ENCODE measurements at regions not wholly inside any gene's neighbourhood (a gene's known extent, or its start where the extent isn't known, plus 50 kb on each side); places are given as distances from the start of the nearest gene placed in this dataset.

DNA sequence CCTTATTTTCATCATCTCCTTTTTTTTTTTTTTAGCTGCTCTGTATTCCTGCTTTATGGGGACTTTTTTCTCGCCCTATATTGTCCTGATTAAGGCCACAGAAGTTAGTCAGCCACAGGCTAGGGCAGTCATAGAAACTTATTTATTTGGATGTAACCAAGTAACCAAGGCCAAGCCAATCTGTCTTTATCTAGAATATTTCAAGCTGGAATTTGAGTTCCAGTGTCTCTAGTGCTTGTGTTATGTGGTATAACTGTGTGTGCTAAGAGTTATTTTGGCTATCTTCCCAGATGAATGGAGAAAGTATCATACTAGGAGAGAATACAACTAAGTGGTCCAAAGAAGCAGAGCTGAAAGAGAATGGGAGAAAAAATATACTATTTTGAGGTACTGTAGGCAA, 751.5 kb downstream of the CBLN4 start:
- DNase-seq = peak; percentile 23

DNA sequence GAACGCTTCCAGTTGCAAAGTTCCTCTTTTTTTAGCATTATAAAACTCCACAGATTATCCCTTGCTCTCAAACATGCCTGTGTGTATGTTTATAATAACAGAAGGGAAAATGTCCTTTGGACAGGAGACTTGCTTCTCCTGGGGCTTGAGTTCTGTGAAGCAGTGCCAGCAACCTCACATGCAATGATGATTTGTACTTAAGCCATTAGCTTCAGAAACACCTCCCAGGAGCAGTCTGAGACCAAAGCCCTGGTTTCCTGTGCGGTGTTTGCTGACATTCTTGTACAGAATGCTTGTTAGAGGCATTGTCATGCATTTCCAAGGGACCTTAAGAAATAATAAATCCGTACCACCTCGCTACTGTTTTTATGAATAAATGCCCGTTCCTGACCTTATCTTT, 752.8 kb downstream of the CBLN4 start:
- DNase-seq = peak; percentile 50

DNA sequence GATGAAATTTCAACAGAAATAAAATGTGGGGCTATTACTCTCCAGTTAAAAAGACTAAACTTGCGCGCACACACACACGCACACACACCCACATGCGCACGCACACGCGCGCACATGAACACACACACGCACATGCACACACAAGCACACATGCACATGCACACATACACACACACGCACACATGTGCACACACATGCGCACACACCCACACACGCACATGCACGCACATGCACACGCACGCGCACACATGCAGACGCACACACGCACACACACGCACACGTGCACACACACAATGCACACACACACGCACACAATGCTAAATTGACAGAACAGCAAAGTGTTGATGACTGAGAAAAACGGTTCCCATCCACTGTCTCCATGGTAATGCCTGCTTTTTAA, 754.1 kb downstream of the CBLN4 start:
- no peak for DNase-seq

DNA sequence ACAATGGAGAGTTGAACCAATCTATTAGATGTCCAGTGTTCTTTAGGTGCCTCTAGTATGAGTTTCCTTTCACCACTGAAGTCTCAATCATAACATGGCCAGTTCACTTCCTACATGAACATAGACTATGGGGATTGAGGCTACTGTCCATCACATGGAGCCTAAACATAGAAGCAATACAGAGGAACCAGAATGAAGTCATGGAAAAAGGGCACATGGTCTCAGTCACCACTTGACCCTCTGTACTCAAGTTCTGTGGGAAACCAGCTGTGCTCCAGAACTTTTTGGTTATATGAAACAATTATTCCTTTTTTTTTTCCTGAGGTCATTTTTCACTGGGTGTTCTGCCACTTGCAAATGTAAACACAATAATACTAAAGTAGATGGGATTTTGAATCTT, 762.5 kb downstream of the CBLN4 start:
- peak; percentile 3 for DNase-seq

DNA sequence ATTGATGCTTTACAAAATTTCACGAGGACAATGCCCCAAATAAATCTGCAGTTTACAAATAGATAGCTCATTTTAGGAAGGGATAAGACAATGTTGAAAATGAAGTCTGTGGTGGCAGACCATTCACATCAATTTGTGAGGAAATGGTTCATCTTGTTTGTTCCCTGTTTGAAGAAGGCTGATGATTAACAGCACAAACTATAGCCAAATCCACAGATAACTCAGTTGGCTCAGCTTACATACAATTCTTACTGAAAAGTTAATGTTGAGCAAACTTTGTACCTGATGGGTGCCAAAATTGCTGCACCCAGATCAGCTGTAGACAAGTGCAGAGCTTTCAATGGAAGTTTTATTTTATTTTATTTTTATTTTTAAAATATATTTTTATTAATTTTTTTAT, 763.9 kb downstream of the DOK5 start:
- no peak for DNase-seq

DNA sequence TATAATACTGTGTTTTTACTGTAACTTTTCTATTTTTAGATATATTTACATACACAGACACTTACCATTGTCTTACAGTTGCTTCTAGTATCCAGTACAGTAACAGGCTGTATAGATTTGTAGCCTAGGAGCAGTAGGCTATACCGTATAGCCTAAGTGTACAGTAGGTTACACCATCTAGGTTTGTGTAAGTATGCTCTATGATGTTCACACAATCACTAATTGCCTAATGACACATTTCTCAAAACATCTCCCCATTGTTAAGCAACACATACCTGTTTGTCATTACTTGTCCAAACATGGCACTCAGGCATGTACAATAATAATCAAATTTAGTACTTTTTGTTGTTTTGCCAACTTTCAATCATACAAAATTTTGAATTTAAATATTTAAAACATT, 757.3 kb downstream of the DOK5 start:
- no peak for DNase-seq

DNA sequence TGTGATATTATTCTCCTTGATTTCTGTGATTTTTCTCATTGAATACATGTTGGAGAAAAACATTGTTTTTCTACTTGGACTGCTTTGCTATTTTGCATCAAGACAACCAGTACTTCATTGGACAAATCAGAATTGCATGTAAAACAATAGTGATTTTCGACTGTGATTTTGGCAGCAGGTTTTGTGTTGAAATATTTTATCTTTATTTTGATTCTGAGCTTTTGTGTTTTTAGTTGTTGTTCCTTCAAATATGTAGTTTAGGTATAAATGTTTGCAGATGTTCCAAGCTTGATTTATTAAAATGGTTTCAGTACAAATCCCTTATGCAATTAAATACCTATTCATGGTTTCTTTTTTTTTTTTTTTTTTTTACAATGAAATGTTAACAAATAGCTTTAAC, 754.1 kb downstream of the DOK5 start:
- no peak for DNase-seq

DNA sequence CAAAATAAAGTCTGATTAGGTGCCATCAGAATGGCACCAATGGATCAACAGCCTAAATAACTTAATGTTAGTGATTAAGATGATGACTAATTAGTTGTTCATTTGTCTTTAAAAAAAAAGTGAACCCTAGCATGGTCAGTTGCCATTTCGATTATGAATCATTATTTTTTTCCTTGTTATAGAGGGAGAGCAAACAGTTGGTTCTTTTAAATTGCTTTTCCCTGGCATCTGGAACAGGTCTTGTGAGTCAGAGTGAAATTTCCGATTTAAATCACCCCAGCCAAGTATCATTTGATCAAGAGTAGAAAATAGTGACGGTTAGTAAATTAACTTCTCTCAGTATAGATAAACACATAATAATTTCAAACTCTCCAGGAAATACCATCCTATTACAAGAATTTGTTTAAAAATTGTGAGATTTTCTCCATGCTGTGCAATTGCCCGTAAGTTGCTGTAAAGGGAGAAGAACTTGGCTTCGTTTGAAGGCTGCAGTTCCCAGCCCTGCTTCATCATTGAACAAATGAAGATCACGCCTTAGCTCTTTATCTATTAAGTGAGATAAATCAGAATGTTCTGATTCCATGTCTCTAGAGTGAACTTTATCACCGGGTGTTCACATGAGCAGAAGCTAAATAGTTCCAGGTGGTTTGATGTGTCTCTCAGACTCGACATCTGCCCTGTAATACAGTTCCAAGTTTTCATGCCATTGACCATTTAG, 741.3 kb downstream of the DOK5 start:
- DNase-seq = no peak

DNA sequence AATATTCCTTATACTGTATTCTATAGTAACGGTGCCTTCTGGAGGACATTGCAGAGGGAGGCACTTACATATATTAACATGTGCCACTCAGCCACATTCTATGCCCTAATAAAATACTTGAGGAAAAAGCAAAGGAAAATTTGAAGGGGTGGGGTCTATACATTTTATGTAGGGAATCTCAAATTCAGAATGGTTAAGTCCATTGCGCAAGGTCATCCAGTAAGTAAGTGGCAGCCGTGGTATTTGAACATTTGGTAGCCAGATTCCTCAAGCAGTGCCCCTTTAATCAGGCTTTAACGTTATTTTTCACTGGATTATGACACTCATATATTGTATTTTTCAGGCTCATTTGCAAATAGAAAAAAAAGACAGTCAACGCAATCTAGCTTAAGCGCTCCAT, 738.3 kb downstream of the DOK5 start:
- no peak for DNase-seq

DNA sequence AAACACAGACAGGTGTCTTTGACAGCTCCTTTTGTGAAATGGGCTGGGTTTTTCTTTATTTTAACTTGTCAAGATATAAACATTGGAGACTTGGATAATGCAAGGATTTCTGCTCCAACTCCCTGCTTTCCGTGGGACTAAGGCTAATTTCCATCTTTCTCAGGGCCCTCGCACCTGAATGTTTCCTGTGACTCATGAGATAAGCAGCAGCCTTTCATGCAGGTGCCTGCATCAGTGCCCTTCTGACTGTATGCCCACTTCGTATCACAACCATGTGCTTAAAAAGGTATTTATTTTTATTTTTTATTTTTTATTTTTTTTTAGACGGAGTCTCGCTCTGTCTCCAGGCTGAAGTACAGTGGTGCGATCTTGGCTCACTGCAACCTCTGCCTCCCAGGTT, 736.1 kb downstream of the DOK5 start:
- DNase-seq = no peak

DNA sequence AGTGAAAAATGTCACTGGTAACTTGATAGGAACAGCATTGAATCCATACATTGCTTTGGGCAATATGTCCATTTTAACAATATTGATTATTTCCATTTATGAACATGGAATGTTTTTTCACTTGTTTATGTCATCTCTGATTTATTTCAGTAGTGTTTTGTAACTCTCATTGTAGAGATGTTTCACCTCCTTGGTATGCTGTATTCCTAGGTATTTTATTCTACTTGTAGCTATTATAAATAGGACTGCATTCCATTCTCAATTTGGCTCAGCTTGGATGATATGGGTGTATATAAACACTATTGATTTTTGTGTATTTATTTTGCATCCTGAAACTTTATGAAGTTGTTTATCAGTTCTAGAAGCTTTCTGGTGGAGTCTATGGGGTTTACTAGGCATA, 730.3 kb downstream of the DOK5 start:
- no peak for DNase-seq

DNA sequence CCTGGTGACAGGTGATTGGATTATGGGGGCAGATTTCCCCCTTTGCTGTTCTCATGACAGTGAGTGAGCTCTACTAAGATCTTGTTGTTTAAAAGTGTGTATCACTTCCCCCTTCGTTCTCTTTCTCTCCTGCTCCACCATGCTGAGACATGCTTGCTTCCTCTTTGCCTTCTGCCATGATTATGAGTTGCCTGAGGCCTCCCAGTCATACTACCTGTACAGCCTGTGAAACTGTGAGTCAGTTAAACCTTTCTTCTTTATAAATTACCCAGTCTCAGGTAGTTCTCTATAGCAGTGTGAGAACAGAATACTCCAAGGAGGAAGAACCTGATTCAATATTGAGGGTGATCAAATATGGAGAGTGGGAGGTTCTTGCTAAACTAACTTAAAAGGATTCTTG, 724.9 kb downstream of the DOK5 start:
- no peak for DNase-seq

DNA sequence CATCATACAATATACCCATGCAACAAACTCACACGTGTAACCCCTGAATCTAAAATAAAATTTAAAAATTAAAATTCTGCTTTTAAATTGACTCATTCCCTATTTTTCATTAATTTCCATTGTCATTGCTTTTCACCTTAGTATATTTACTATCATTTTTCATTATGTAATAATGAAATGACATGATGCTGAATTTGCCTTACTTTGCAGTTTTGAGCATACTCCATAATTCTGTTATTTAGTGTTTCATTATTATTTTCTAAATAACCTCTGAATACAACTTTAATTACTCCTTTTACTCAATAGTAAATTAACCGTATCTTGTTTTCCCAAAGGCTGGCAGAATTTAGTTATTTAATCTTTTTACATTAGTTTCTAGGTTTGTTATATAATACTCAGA, 719.6 kb downstream of the DOK5 start:
- DNase-seq = no peak

DNA sequence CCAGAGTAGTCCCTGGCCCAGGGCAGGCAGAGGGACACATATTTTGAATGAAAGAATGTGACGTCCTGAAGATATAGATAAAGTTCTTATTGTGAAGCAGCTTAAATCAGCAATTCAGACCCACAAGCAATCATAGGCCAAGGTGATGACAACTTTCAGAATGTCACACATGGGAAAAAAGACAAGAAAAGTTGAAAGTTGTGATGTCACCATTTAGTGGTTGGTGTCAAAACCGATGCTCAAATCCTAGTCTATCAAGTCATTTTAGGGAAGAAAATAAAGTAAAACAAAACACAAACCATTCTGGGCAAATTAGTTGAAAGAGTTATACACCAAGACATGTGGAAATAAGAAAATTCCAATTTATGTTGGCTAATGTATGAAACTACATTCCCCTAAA, 710.8 kb downstream of the DOK5 start:
- no peak for DNase-seq

DNA sequence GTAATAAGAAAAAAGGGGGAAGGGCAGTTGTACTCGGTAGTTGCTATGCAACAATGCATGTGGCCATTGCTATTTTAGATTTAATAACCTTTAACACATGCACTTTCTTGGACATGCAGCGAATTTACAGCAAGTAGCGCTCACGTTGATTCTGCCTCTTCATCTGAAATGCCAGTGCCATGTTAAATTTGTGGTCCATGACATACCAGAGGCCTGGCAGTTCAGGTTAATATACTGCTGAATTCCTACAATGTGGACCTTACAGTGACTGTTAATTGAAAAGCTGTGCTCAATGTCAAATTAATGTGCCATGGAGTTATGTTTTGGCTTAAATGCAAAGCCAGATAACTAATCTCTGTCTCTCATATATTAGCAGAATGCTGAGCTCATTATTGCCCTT, 699.7 kb downstream of the DOK5 start:
- DNase-seq = no peak

DNA sequence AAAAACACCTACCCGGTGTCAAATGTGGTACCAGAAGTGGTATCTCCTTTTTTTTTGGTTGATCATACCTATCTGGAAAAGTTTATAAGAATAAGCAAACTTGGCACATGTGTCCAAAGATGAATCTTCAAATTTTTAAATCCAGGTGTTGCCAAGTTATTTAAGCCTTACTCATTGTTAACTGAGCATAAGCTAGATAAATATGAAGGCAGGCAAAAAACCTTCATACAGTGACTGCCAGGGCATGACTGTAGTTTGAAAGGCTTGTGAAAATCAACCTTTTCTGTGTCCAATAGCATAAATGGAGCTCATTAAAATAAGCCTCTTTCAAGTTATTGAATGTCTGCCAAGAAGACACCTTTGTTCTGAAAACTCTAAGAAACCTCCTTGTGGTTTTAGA, 699.2 kb downstream of the DOK5 start:
- DNase-seq = no peak

DNA sequence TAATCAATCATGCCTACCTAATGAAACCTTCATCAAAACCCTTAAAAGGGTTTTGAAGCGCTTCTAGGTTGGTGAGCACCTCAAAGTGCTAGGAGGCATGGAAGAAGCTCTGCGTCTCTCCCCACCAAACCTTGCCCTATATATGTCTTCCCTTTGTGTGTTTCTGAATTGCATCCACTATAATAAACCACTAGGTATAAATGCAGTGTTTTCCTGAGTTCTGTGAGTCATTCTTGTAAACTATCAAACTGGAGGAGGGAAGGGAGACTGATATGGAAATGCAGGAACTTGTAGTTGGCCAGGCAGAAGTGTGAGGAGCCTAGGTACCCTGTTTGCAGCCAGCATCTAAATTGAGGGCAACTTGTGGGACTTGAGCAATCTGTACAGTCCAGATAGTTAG, 698.8 kb downstream of the DOK5 start:
- no peak for DNase-seq

DNA sequence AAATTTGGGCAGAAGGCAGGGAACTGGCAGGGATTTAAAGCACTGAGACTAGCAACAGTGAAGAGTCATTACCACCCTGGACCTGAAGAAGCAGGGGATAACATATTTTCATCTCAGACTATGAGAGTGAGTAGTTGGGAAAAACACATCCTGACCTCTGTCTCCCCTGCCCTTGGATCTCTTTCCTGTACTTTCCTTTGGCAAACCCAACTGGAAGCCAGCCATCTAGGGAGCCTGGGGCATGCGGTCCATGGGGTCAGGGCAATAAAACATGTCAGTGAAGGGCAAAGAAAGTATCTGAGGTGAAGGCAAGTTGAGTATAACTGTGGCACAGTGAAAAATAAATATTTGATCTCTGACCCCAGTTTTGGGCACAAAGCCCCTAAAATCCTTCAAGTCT, 698.2 kb downstream of the DOK5 start:
- no peak for DNase-seq

DNA sequence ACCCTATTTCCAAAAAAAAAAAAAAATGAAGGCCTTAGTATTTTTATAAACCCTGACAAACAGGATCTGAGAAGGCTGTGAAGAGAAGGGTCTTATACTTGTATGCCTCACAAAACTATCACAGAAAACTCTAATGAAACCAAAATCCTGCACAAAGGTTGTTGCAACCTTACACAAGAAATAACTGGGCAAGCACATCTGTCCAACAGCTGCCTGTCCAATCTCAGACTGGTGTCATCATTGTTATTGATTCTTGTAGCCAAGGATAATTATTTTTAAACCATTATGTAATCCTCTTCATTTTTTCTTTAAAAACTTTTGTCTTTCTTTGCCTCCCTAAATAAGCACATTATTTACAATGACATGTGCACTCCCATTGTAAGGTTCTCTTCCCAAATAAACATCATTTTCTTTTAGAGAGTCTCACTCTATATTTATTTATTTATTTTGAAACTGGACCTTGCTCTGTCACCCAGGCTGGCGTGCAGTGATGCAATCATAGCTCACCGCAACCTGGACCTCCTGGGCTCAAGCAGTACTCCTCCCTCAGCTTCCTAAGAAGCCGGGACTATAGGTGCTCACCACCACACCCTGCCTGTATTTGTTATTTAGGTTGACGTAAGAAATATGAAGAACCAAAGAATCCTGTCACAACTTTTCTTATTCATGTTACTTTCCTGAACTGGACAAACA, 697.1 kb downstream of the DOK5 start:
- DNase-seq = no peak

DNA sequence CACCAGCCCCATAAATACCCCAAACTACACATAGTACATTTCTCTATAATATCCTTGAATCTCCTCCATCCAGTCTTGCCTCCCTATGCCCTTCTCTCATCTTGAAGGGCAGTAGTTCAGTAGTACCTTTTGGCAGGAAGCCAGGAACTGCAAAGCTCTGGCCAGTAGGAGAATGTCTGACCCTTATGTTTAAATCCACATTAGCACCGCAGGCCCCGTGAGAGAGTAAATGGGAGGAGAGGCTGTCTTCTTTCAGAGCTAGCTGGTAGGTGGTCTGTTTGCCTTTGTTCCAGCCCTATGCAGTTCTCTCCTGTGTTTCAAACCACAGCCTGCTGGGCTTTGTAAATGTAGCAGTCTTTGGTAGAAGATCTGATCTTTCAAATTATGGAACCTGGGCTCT, 690.7 kb downstream of the DOK5 start:
- peak; percentile 4 for DNase-seq

DNA sequence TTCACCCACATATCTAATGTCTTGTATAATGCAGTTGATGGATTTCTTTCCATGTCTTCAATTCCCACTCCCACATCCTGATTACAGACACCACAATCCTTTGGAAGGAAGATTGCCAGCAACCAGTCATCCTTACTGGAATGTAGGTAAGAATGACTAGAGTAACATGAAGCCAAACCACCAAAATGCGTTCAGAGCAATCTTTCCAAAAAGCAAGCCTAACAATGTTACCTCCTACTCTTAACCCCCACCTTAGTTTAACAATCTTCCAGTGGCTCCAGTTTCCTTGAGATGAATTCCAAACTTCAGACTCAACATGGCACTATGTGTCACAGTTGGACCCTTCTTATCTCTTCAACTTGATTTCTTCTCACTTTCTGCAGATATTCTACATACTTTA, 685.6 kb downstream of the DOK5 start:
- DNase-seq = no peak

DNA sequence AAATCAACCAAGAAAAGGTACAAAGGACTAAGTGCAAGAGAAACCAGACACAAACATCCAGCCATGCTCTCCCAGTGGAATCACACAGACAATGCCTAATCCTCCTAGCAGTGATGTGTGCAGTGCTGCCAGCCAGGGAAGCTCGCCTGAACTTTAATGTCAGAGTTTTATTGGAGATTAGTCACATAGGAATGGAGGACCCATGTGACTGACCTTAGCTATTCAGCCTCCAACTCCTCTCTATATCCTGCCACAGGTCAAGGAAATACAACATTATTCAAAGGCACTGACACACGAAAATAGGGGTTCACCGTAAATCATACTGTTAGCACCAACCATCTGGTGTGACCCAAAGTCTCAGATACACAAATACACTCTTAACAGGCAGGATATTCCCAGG, 684.6 kb downstream of the DOK5 start:
- no peak for DNase-seq

DNA sequence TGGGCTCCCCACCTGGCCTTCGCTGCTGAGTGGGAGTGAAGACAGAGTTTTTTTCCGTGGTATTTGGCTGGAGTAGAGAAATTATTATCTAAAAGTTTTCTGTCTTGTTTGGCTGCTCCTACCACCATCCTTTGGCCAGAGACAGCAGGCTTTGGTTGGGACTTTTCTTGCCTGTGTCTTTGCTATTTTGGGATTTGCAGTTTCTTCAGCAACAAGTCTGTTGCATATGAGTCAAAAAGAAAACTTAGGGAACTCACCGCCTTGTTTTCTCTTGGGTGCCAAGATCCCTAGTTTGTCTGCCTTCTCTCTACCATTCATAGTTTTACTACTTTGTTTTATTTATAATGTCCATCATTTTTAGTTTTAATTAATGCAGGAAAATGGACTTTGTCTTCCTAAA, 683.8 kb downstream of the DOK5 start:
- no peak for DNase-seq

DNA sequence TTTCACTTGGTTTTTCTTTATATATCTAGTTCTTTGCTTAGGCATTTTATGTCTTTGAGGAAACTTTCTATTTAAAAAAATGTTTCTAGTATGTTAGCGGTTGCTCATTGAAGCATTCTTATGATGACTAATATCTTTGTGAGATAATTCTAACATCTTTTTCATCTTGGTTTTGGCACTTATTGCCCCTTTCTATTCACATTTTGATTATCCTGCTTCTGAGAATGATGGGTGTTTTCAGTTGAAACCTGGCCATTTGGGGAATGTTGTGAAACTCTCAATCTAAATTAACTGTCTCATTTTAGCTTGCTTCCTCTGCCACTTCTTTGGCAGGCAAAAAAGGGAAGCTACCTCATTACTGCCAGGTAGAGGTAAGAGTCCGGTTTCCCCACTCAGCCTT, 683.1 kb downstream of the DOK5 start:
- DNase-seq = no peak

DNA sequence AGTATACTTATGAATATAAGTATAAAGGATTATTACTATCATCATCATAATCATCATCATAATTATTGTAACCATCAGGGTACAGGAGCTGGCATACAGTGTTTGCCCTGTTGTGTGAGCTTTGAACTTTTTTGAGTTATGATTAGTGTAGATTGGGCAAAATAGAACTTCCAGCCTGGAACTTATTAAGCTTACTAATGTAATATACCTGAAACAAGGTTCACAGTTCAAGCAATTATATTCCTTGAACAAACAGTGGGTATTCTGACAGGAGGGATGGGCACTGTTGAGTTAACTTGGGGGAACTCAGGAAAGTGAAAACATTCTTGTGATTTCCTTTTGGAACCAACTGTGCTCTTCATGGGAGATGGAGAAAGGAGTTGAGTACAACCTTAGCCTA, 680.0 kb downstream of the DOK5 start:
- no peak for DNase-seq

Data from tongue (tissue), 1 donor.